ENCODE measurements at regions not wholly inside any gene's neighbourhood (a gene's known extent, or its start where the extent isn't known, plus 50 kb on each side); places are given as distances from the start of the nearest gene placed in this dataset.

GRCh38 chr7:54342458-54342857 lies 199.7 kb upstream of the VSTM2A start:
- no peak for TF ChIP-seq POLR2AphosphoS5 (IDR thresholded peaks at IDR 0.05; ENCODE audit: borderline replicate concordance, low read depth, low read length)
- TF ChIP-seq EZH2 (IDR thresholded peaks at IDR 0.05) = no peak
